ENCODE measurements at regions not wholly inside any gene's neighbourhood (a gene's known extent, or its start where the extent isn't known, plus 50 kb on each side); places are given as distances from the start of the nearest gene placed in this dataset.

DNA sequence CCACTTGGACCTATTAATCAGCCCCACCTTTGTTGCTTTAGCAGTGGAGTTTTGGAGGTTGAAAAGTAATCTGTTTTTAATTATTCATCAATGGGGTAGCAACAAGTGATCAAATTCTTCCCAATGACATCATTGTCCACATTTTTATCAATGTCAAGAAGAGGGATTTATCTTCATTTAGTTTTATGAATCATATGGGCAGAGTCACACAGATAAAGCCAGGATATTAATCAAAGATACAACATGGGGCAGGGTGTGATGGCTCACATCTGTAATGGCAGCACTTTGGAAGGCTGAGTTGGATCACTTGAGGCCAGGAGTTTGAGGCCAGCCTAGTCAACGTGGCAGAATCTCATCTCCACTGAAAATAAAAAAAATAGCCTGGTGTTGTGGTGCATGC is 388.4 kb upstream of the POM121L12 start:
- Histone ChIP-seq H3K18ac (ENCODE audit: low read depth, low read length) (no peak overlapping the region), H3K9me3 (ENCODE audit: control insufficient read depth, insufficient read depth, low read length) (peaks cover 5% of the 10 kb centered on the region; the same call in 1 of the 2 replicates), H4K91ac (ENCODE audit: insufficient read depth, low read depth, low read length) (no peak overlapping the region), H3K27me3 (ENCODE audit: control insufficient read depth, insufficient read depth, low read length) (no peaks in the 10 kb centered on the region), H4K8ac (ENCODE audit: low read depth in 2 of 2, low read length in 2 of 2) (no peak overlapping the region), H2AFZ (replicated peaks; ENCODE audit: low read length, poor library complexity) (no peak overlapping the region), H3K4me3 (ENCODE audit: insufficient read depth, low read depth, low read length) (no peak overlapping the region), H3K14ac (replicated peaks; ENCODE audit: low read depth, low read length) (no peak overlapping the region), H3K4me1 (ENCODE audit: control insufficient read depth, insufficient read depth, low read length) (no peaks in the 10 kb centered on the region), H2AK9ac (replicated peaks; ENCODE audit: low read depth, low read length, poor library complexity) (no peak overlapping the region), H2BK20ac (ENCODE audit: low read depth, low read length) (no peak overlapping the region), H4K20me1 (ENCODE audit: insufficient read depth, low read length) (no peaks in the 10 kb centered on the region), H3K79me1 (ENCODE audit: low read depth in 1 of 2, low read length in 2 of 2) (no peaks in the 10 kb centered on the region), H3K36me3 (ENCODE audit: control insufficient read depth, insufficient read depth, low read length) (no peaks in the 10 kb centered on the region), H3K27ac (ENCODE audit: insufficient read depth, low read length) (no peak overlapping the region), H3K9ac (ENCODE audit: low read depth, low read length) (no peak overlapping the region), H3K4me2 (ENCODE audit: low read depth, low read length) (no peak overlapping the region), H3K4ac (ENCODE audit: low read depth, low read length) (no peak overlapping the region), H4K5ac (ENCODE audit: low read depth, low read length) (no peak overlapping the region), H3K23ac (ENCODE audit: low read depth, low read length) (no peak overlapping the region), H3K56ac (ENCODE audit: extremely low read depth, insufficient read depth, low read length) (no peak overlapping the region), H2BK120ac (ENCODE audit: low read depth, low read length) (no peak overlapping the region), H2AK5ac (ENCODE audit: low read depth, low read length) (no peak overlapping the region), H3K9me1 (ENCODE audit: insufficient read depth, low read length) (no peaks in the 10 kb centered on the region), H2BK5ac (ENCODE audit: low read depth, low read length, poor library complexity, severe bottlenecking) (no peak overlapping the region), H2BK15ac (ENCODE audit: low read depth, low read length) (no peak overlapping the region)
- dilution Hi-C loops (cut with HindIII; ENCODE audit: low sequenced_read_pairs, unreplicated experiment) (no loop called here), in situ Hi-C loops (cut with MboI; ENCODE audit: low sequenced_read_pairs) (no loop called here), intact Hi-C loops (cut with micrococcal nuclease) (no loop called here)
- DNase-seq (no peak), ATAC-seq (ENCODE audit: low read depth) (no peak)
- POLR2A ChIA-PET (ENCODE audit: unreplicated experiment) = no interaction called here
- BruUV-seq (replicated peaks) = no TSS peak
- TF ChIP-seq CEBPB (IDR thresholded peaks at IDR 0.05; ENCODE audit: low read depth, low read length) (no peak), RCOR1 (IDR thresholded peaks at IDR 0.05; ENCODE audit: insufficient replicate concordance, low read length) (no peak), CHD1 (IDR thresholded peaks at IDR 0.05; ENCODE audit: low read depth, low read length) (no peak), FOS (IDR thresholded peaks at IDR 0.05; ENCODE audit: low read depth, low read length) (no peak), CTCF (conservative IDR thresholded peaks at IDR 0.05; ENCODE audit: low read depth, low read length) (no peak), MXI1 (IDR thresholded peaks at IDR 0.05; ENCODE audit: borderline replicate concordance, low read depth, low read length) (no peak), MAFK (IDR thresholded peaks at IDR 0.05; ENCODE audit: low read depth, low read length) (no peak), MAZ (IDR thresholded peaks at IDR 0.05; ENCODE audit: borderline replicate concordance, low read depth, low read length) (no peak), RFX5 (IDR thresholded peaks at IDR 0.05; ENCODE audit: low read depth, low read length) (no peak), ELK1 (IDR thresholded peaks at IDR 0.05; ENCODE audit: borderline replicate concordance, low read depth, low read length) (no peak), BHLHE40 (IDR thresholded peaks at IDR 0.05; ENCODE audit: low read depth, low read length) (no peak), POLR2A (IDR thresholded peaks at IDR 0.05; ENCODE audit: low read depth, low read length) (no peak)
- TF ChIP-seq, protein P1, sequence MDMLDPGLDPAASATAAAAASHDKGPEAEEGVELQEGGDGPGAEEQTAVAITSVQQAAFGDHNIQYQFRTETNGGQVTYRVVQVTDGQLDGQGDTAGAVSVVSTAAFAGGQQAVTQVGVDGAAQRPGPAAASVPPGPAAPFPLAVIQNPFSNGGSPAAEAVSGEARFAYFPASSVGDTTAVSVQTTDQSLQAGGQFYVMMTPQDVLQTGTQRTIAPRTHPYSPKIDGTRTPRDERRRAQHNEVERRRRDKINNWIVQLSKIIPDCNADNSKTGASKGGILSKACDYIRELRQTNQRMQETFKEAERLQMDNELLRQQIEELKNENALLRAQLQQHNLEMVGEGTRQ (IDR thresholded peaks at IDR 0.05; ENCODE audit: low read depth, low read length) = no peak
- whole genome bisulfite sequencing, 2 experiments (ENCODE audit: extremely low coverage in 2 of 2, insufficient read length in 1 of 2) = no CpG with 5 or more reads among the region's 1 CpG
- CTCF ChIA-PET = no interaction called here
